ENCODE measurements at regions not wholly inside any gene's neighbourhood (a gene's known extent, or its start where the extent isn't known, plus 50 kb on each side); places are given as distances from the start of the nearest gene placed in this dataset.

GRCh38 chr7:52779004-52779403 lies 256.4 kb upstream of the POM121L12 start:
- DNase-seq (no peak), ATAC-seq (ENCODE audit: poor library complexity) (no peak)
- Mint-ChIP-seq H3K4me3 (no peak overlapping the region), H3K36me3 (ENCODE audit: low read depth) (no peaks in the 10 kb centered on the region), H3K27ac (no peak overlapping the region), H3K27me3 (no peaks in the 10 kb centered on the region), H3K4me1 (ENCODE audit: low read depth) (no peaks in the 10 kb centered on the region), H3K9me3 (peaks cover 17% of the 10 kb centered on the region)
- no peak overlapping the region for H3K27ac ChIP-seq (ENCODE audit: low read depth in 1 of 2, low read length in 2 of 2)
- CTCF ChIA-PET = no interaction called here
- H3K9me3 ChIP-seq (ENCODE audit: control insufficient read depth in 1 of 2, insufficient read depth in 1 of 2, low read length in 2 of 2) = peaks cover 0 to 7% of the 10 kb centered on the region in 2 experiments
- no peaks in the 10 kb centered on the region for H3K27me3 ChIP-seq (ENCODE audit: control insufficient read depth in 1 of 2, insufficient read depth in 2 of 2, low read length in 2 of 2)
- intact Hi-C loops (cut with DNase I, micrococcal nuclease) = no loop called here
- H3K4me3 ChIP-seq (ENCODE audit: low read length) = no peak overlapping the region
- H3K36me3 ChIP-seq (ENCODE audit: insufficient read depth, low read length) = no peaks in the 10 kb centered on the region
- TF ChIP-seq CTCF (IDR thresholded peaks at IDR 0.05) = no peak
- H3K4me1 ChIP-seq (ENCODE audit: insufficient read depth, low read length) = no peaks in the 10 kb centered on the region
- POLR2A ChIA-PET = no interaction called here

- ATAC-seq (ENCODE audit: poor library complexity) (no peak), DNase-seq (no peak)
- peaks cover 0 to 4% of the 10 kb centered on the region in 2 experiments for H3K9me3 ChIP-seq (ENCODE audit: control insufficient read depth in 1 of 2, insufficient read depth in 1 of 2, low read length in 2 of 2)
- ChIA-PET POLR2A (no interaction called here), CTCF (no interaction called here)
- no peak overlapping the region for H3K27ac ChIP-seq (ENCODE audit: low read depth in 1 of 2, low read length in 2 of 2)
- intact Hi-C loops (cut with DNase I, micrococcal nuclease) = no loop called here
- H3K4me1 Mint-ChIP-seq (ENCODE audit: low read depth) = no peaks in the 10 kb centered on the region
- no peak overlapping the region for H3K4me3 ChIP-seq (ENCODE audit: low read length)
- TF ChIP-seq CTCF (IDR thresholded peaks at IDR 0.05) = no peak
- no peaks in the 10 kb centered on the region for H3K36me3 ChIP-seq (ENCODE audit: insufficient read depth, low read length)
- no peak overlapping the region for H3K4me3 Mint-ChIP-seq
- H3K36me3 Mint-ChIP-seq (ENCODE audit: low read depth) = no peaks in the 10 kb centered on the region
- no peaks in the 10 kb centered on the region for H3K27me3 ChIP-seq (ENCODE audit: control insufficient read depth in 1 of 2, insufficient read depth in 2 of 2, low read length in 2 of 2)
- peaks cover 13% of the 10 kb centered on the region for H3K9me3 Mint-ChIP-seq
- H3K4me1 ChIP-seq (ENCODE audit: insufficient read depth, low read length) = no peaks in the 10 kb centered on the region
- H3K27ac Mint-ChIP-seq = no peak overlapping the region
- no peaks in the 10 kb centered on the region for H3K27me3 Mint-ChIP-seq
Observed at GRCh38 chr7:52777051-52777822, 258.2 kb upstream of the POM121L12 start.

- H3K9me3 Mint-ChIP-seq = peaks cover 16% of the 10 kb centered on the region
- H3K27me3 Mint-ChIP-seq = no peaks in the 10 kb centered on the region
- no peak overlapping the region for H3K4me3 Mint-ChIP-seq
- CTCF ChIA-PET = no interaction called here
- H3K9me3 ChIP-seq (ENCODE audit: control insufficient read depth in 1 of 2, insufficient read depth in 1 of 2, low read length in 2 of 2) = peaks cover 0 to 4% of the 10 kb centered on the region in 2 experiments
- H3K4me1 Mint-ChIP-seq (ENCODE audit: low read depth) = no peaks in the 10 kb centered on the region
- H3K4me3 ChIP-seq (ENCODE audit: low read length) = no peak overlapping the region
- no peak for TF ChIP-seq CTCF (IDR thresholded peaks at IDR 0.05)
- H3K27ac Mint-ChIP-seq = no peak overlapping the region
- no peaks in the 10 kb centered on the region for H3K4me1 ChIP-seq (ENCODE audit: insufficient read depth, low read length)
- ATAC-seq (ENCODE audit: poor library complexity) (no peak), DNase-seq (no peak)
- no peaks in the 10 kb centered on the region for H3K27me3 ChIP-seq (ENCODE audit: control insufficient read depth in 1 of 2, insufficient read depth in 2 of 2, low read length in 2 of 2)
- intact Hi-C loops (cut with DNase I, micrococcal nuclease) = no loop called here
- H3K36me3 ChIP-seq (ENCODE audit: insufficient read depth, low read length) = no peaks in the 10 kb centered on the region
- no peaks in the 10 kb centered on the region for H3K36me3 Mint-ChIP-seq (ENCODE audit: low read depth)
- H3K27ac ChIP-seq (ENCODE audit: low read depth in 1 of 2, low read length in 2 of 2) = no peak overlapping the region
- POLR2A ChIA-PET = no interaction called here
Observed at GRCh38 chr7:52775876-52776275, 259.6 kb upstream of the POM121L12 start.

All from CD4-positive, alpha-beta T cell (primary cell).